WTC11 (cell line): ENCODE measurements at regions not wholly inside any gene's neighbourhood (a gene's known extent, or its start where the extent isn't known, plus 50 kb on each side); places are given as distances from the start of the nearest gene placed in this dataset.

Experiments
- ATAC-seq: fragments of 200-7000 bp; cut with Tn5 transposase; 2 replicates; pipeline ENCODE4 v1.10.0; 2021; ENCODE audit warnings: mild to moderate bottlenecking, moderate library complexity
- CTCF ChIA-PET: fragments of 300-600 bp; sonication (Branson Sonifier 250); formaldehyde crosslinking; loops from one replicate; lab custom pipeline; 2021; ENCODE audit warnings: antibody characterized with exemption; lab: Charles Lee
- POLR2A ChIA-PET: fragments of 350-600 bp; sonication (Branson Sonifier 250); formaldehyde crosslinking; loops from one replicate; lab custom pipeline; 2021; ENCODE audit warnings: antibody characterized with exemption; lab: Charles Lee
- DNase-seq: peaks from one replicate; pipeline ENCODE4 v3.0.0; 2021; ENCODE audit warnings: low spot score
- H3K27ac Mint-ChIP-seq: 2 replicates; pipeline ENCODE4 v1.8.0; 2021; ENCODE audit warnings: mixed read lengths
- H3K27me3 Mint-ChIP-seq: 2 replicates; pipeline ENCODE4 v1.8.0; 2021; ENCODE audit warnings: low read depth, mild to moderate bottlenecking, moderate library complexity, mixed read lengths
- H3K36me3 Mint-ChIP-seq: 2 replicates; pipeline ENCODE4 v1.8.0; 2021; ENCODE audit warnings: mixed read lengths
- H3K4me1 Mint-ChIP-seq: 2 replicates; pipeline ENCODE4 v1.8.0; 2022; ENCODE audit warnings: mixed read lengths
- H3K4me3 Mint-ChIP-seq: 2 replicates; pipeline ENCODE4 v1.8.0; 2021; ENCODE audit warnings: mild to moderate bottlenecking, moderate library complexity, mixed read lengths
- H3K9me3 Mint-ChIP-seq: 2 replicates; pipeline ENCODE4 v1.8.0; 2021; ENCODE audit warnings: mixed read lengths
- AR ChIP-seq: fragments of 250-450 bp; sonication (Bioruptor Pico); IDR thresholded peaks from 2 replicates; pipeline ENCODE4 v1.9.0; 2021; ENCODE audit warnings: mild to moderate bottlenecking
- ATF3 ChIP-seq: sonication (generic); formaldehyde crosslinking; conservative IDR thresholded peaks from 2 replicates; pipeline ENCODE4 v1.8.1; 2022; ENCODE audit warnings: mild to moderate bottlenecking, missing genetic modification reagents
- CBFB ChIP-seq: sonication (generic); formaldehyde crosslinking; IDR thresholded peaks from 2 replicates; pipeline ENCODE4 v1.8.1; 2022; ENCODE audit warnings: mild to moderate bottlenecking, low read depth, missing genetic modification reagents
- CREB1 ChIP-seq: sonication (generic); formaldehyde crosslinking; IDR thresholded peaks from 2 replicates; pipeline ENCODE4 v1.8.0; 2023; ENCODE audit warnings: mild to moderate bottlenecking, missing genetic modification reagents
- E2F5 ChIP-seq: sonication (generic); formaldehyde crosslinking; IDR thresholded peaks from 2 replicates; pipeline ENCODE4 v1.8.1; 2022; ENCODE audit warnings: mild to moderate bottlenecking, moderate library complexity, missing genetic modification reagents
- ERG ChIP-seq: fragments of 250-450 bp; sonication (Bioruptor Pico); IDR thresholded peaks from 2 replicates; pipeline ENCODE4 v1.8.0; 2021; ENCODE audit warnings: mild to moderate bottlenecking
- HMGXB4 ChIP-seq: sonication (generic); formaldehyde crosslinking; IDR thresholded peaks from 2 replicates; pipeline ENCODE4 v1.8.1; 2023; ENCODE audit warnings: mild to moderate bottlenecking, moderate library complexity, missing genetic modification reagents
- KAT7 ChIP-seq: sonication (generic); formaldehyde crosslinking; IDR thresholded peaks from 2 replicates; pipeline ENCODE4 v1.8.1; 2023; ENCODE audit warnings: missing genetic modification reagents, mild to moderate bottlenecking, borderline replicate concordance
- MAX ChIP-seq: sonication (generic); formaldehyde crosslinking; IDR thresholded peaks from 2 replicates; pipeline ENCODE4 v1.8.0; 2022; ENCODE audit warnings: mild to moderate bottlenecking, missing genetic modification reagents
- NR1H2 ChIP-seq: sonication (generic); formaldehyde crosslinking; IDR thresholded peaks from 2 replicates; pipeline ENCODE4 v1.9.0; 2021; ENCODE audit warnings: mild to moderate bottlenecking, moderate library complexity, missing genetic modification reagents
- USF1 ChIP-seq: sonication (generic); formaldehyde crosslinking; IDR thresholded peaks from 2 replicates; pipeline ENCODE4 v1.8.0; 2022; ENCODE audit warnings: mild to moderate bottlenecking, missing genetic modification reagents
- ZNF219 ChIP-seq: sonication (generic); formaldehyde crosslinking; IDR thresholded peaks from 2 replicates; pipeline ENCODE4 v1.8.0; 2023; ENCODE audit warnings: missing genetic modification reagents, mild to moderate bottlenecking, borderline replicate concordance
- ZNF423 ChIP-seq: fragments of 250-450 bp; sonication (Bioruptor Pico); IDR thresholded peaks from 2 replicates; pipeline ENCODE4 v2.1.2; 2022; ENCODE audit warnings: mild to moderate bottlenecking, moderate library complexity

GRCh38 chr18:72935744-72936143 lies 68.0 kb upstream of the NETO1 start (continued):
- no peak for TF ChIP-seq USF1
- TF ChIP-seq HMGXB4 (CRISPR knock-in tag): no peak
- no peak for TF ChIP-seq KAT7 (CRISPR knock-in tag)
- TF ChIP-seq CREB1 (CRISPR knock-in tag): no peak
- no peak for TF ChIP-seq ZNF219 (CRISPR knock-in tag)
- no peak for TF ChIP-seq AR
- TF ChIP-seq, all 79 proteins: peak for 0

- no peak for ATAC-seq
- H3K27me3 Mint-ChIP-seq: no peaks in the 10 kb centered on the region
- DNase-seq: no peak
- peaks cover 16% of the 10 kb centered on the region for H3K4me1 Mint-ChIP-seq
- ChIA-PET CTCF (no interaction called here), POLR2A (no interaction called here)
- no peak overlapping the region for H3K27ac Mint-ChIP-seq
- TF ChIP-seq NR1H2 (CRISPR knock-in tag) (no peak), MAX (CRISPR knock-in tag) (no peak), ZNF423 (CRISPR knock-in tag) (no peak), CBFB (CRISPR knock-in tag) (no peak), ERG (CRISPR knock-in tag) (no peak), E2F5 (CRISPR knock-in tag) (no peak), ATF3 (no peak)
- H3K36me3 Mint-ChIP-seq: peaks cover 14% of the 10 kb centered on the region
- peaks cover 55% of the 10 kb centered on the region for H3K9me3 Mint-ChIP-seq
- no peak overlapping the region for H3K4me3 Mint-ChIP-seq
Observed at GRCh38 chr18:72922895-72923294, 55.1 kb upstream of the NETO1 start.
